Tibial artery (tissue), 4 donors: ENCODE measurements at regions not wholly inside any gene's neighbourhood (a gene's known extent, or its start where the extent isn't known, plus 50 kb on each side); places are given as distances from the start of the nearest gene placed in this dataset.

Experiments used
- DNase-seq, 2 donors: peaks; one replicate each; pipeline ENCODE4 v3.0.0-alpha.2; 2019
- H3K27ac ChIP-seq, 2 donors: fragments of 200-600 bp; sonication (generic) in 1 of 2; 1 replicate in 1 of 2; 2 replicates in 1 of 2; pipeline ENCODE4 v1.5.1; 2018 to 2019; ENCODE audit warnings: mild to moderate bottlenecking in 1 of 2
- H3K27me3 ChIP-seq, 2 donors: fragments of 200-600 bp; sonication (generic) in 1 of 2; one replicate each; pipeline versions ENCODE4 v1.5.1 to v1.6.0; 2016 to 2019
- H3K36me3 ChIP-seq, 3 donors: fragments of 200-600 bp; sonication (generic) in 2 of 3; one replicate each; pipeline ENCODE4 v1.5.1; 2016 to 2019; ENCODE audit warnings: mild to moderate bottlenecking in 2 of 3
- H3K4me1 ChIP-seq, 4 donors: fragments of 200-600 bp; sonication (generic) in 2 of 4; 1 replicate in 3 of 4; 2 replicates in 1 of 4; pipeline ENCODE4 v1.5.1; 2016 to 2019
- H3K4me3 ChIP-seq, 2 donors: fragments of 200-600 bp; sonication (generic) in 1 of 2; 1 replicate in 1 of 2; 2 replicates in 1 of 2; pipeline ENCODE4 v1.5.1; 2018 to 2019; ENCODE audit warnings: mild to moderate bottlenecking in 2 of 2
- H3K9me3 ChIP-seq, 3 donors: fragments of 200-600 bp; sonication (generic) in 1 of 3; one replicate each; pipeline ENCODE4 v1.5.1; 2016 to 2019
- intact Hi-C: fragments of 100-400 bp; cut with DNase I; formaldehyde crosslinking; loops from one replicate; pipeline ENCODE4 v1.15.0; 2023; ENCODE audit warnings: low total_unique reads
- TF ChIP-seq, protein P1 (sequence below), 2 experiments: fragments of 200-600 bp in 1 of 2; fragments of 450-650 bp in 1 of 2; IDR thresholded peaks; one replicate each; pipeline ENCODE4 v1.5.1; 2017 to 2019; ENCODE audit warnings: antibody characterized with exemption in 2 of 2, mild to moderate bottlenecking in 1 of 2, moderate library complexity in 1 of 2

DNA sequence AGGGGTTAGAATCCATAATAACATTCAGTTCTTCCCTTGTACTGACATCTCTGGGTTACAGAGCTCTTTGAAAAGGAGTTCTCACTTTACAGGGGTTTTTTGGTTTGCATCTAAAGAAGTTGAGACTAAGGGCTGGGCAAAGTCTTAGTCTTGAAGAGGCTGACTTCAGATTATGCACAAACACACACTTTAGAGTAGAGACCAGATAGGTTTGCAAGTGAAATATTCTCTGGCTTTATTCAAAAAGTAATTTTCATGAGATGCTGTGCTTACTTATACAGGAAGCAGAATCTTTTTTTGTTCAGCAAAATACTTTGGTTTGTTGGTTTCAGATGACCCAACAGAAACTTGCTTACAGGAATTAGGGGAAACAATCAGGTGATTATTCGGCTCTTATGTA is 410.9 kb upstream of the LRRTM1 start:
- no peaks in the 10 kb centered on the region for H3K27me3 ChIP-seq
- H3K4me1 ChIP-seq = no peaks in the 10 kb centered on the region
- TF ChIP-seq, protein P1, sequence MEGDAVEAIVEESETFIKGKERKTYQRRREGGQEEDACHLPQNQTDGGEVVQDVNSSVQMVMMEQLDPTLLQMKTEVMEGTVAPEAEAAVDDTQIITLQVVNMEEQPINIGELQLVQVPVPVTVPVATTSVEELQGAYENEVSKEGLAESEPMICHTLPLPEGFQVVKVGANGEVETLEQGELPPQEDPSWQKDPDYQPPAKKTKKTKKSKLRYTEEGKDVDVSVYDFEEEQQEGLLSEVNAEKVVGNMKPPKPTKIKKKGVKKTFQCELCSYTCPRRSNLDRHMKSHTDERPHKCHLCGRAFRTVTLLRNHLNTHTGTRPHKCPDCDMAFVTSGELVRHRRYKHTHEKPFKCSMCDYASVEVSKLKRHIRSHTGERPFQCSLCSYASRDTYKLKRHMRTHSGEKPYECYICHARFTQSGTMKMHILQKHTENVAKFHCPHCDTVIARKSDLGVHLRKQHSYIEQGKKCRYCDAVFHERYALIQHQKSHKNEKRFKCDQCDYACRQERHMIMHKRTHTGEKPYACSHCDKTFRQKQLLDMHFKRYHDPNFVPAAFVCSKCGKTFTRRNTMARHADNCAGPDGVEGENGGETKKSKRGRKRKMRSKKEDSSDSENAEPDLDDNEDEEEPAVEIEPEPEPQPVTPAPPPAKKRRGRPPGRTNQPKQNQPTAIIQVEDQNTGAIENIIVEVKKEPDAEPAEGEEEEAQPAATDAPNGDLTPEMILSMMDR (IDR thresholded peaks at IDR 0.05) = no peak
- no peaks in the 10 kb centered on the region for H3K9me3 ChIP-seq
- no peak overlapping the region for H3K27ac ChIP-seq
- H3K4me3 ChIP-seq = no peak overlapping the region
- no peaks in the 10 kb centered on the region for H3K36me3 ChIP-seq
- no peak for DNase-seq
- intact Hi-C loops = no loop called here

- Histone ChIP-seq H3K27me3 (no peaks in the 10 kb centered on the region), H3K36me3 (no peaks in the 10 kb centered on the region), H3K27ac (no peak overlapping the region), H3K4me1 (no peaks in the 10 kb centered on the region), H3K9me3 (no peaks in the 10 kb centered on the region), H3K4me3 (no peak overlapping the region)
- TF ChIP-seq, protein P1 (IDR thresholded peaks at IDR 0.05) = no peak
- DNase-seq = no peak
- intact Hi-C loops = no loop called here
Observed at GRCh38 chr2:80711915-80712314, 407.4 kb upstream of the LRRTM1 start.

- Histone ChIP-seq H3K27me3 (no peaks in the 10 kb centered on the region), H3K27ac (no peak overlapping the region)
- intact Hi-C loops = no loop called here
Observed at GRCh38 chr2:80706951-80707350, 402.4 kb upstream of the LRRTM1 start.

GRCh38 chr2:80706541-80706940 is 402.0 kb upstream of the LRRTM1 start:
- no peaks in the 10 kb centered on the region for H3K9me3 ChIP-seq
- H3K4me1 ChIP-seq = no peaks in the 10 kb centered on the region
- no peaks in the 10 kb centered on the region for H3K27me3 ChIP-seq
- H3K36me3 ChIP-seq = no peaks in the 10 kb centered on the region
- H3K27ac ChIP-seq = no peak overlapping the region
- no peak for DNase-seq
- no peak overlapping the region for H3K4me3 ChIP-seq
- intact Hi-C loops = no loop called here
- TF ChIP-seq, protein P1 (IDR thresholded peaks at IDR 0.05) = no peak

More at GRCh38 chr2:80706951-80707350, 402.4 kb upstream of the LRRTM1 start:
- no peak overlapping the region for H3K4me3 ChIP-seq
- H3K36me3 ChIP-seq = no peaks in the 10 kb centered on the region
- H3K9me3 ChIP-seq = no peaks in the 10 kb centered on the region
- TF ChIP-seq, protein P1 (IDR thresholded peaks at IDR 0.05) = no peak
- no peak for DNase-seq
- no peaks in the 10 kb centered on the region for H3K4me1 ChIP-seq

DNA sequence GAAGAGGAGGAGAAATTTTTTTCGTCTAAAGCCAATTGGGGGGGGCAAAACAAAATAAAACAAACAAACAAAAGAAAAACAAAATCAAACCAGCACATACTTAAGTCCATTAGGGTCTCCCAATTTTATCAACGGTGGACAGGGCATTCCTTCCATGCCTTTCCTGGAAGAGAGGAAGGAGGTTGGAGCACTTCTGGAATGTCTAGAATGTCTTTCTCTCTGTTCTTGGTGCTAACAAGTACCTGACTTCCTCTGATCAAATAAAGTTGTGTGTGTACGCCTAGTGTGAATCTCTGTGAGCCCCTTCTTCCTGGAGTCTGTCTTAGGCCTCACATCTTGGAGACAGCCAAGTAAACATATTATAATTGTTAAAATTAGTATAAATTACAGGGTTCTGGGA is 399.0 kb upstream of the LRRTM1 start:
- Histone ChIP-seq H3K4me3 (no peak overlapping the region), H3K4me1 (no peaks in the 10 kb centered on the region), H3K27ac (no peak overlapping the region), H3K36me3 (no peaks in the 10 kb centered on the region), H3K27me3 (no peaks in the 10 kb centered on the region), H3K9me3 (no peaks in the 10 kb centered on the region)
- TF ChIP-seq, protein P1 (IDR thresholded peaks at IDR 0.05) = no peak
- intact Hi-C loops = no loop called here
- no peak for DNase-seq

DNA sequence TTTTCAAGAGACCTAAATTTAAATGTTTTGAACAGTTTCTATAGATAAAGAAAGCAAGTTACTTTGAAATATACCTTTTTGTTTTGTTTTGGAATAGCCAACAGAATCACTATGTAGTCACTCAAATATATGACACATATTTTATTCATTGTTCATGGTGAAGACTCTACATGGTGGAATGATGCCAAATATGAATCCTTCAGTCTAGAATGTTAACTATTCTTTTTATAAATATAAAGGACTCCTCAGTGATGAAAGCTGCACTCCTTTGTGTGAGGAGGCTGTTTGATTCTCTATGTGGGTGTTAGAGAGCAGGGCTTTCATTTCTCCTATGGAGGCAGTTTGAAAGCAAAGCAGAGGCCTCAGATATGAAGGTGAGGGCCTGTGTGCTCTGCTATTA is 396.4 kb upstream of the LRRTM1 start:
- TF ChIP-seq, protein P1 (IDR thresholded peaks at IDR 0.05) = no peak
- Histone ChIP-seq H3K9me3 (no peaks in the 10 kb centered on the region), H3K4me1 (no peaks in the 10 kb centered on the region), H3K4me3 (no peak overlapping the region), H3K36me3 (no peaks in the 10 kb centered on the region), H3K27me3 (no peaks in the 10 kb centered on the region), H3K27ac (no peak overlapping the region)
- intact Hi-C loops = no loop called here
- DNase-seq = no peak
